ENCODE measurements at regions not wholly inside any gene's neighbourhood (a gene's known extent, or its start where the extent isn't known, plus 50 kb on each side); places are given as distances from the start of the nearest gene placed in this dataset.

DNA sequence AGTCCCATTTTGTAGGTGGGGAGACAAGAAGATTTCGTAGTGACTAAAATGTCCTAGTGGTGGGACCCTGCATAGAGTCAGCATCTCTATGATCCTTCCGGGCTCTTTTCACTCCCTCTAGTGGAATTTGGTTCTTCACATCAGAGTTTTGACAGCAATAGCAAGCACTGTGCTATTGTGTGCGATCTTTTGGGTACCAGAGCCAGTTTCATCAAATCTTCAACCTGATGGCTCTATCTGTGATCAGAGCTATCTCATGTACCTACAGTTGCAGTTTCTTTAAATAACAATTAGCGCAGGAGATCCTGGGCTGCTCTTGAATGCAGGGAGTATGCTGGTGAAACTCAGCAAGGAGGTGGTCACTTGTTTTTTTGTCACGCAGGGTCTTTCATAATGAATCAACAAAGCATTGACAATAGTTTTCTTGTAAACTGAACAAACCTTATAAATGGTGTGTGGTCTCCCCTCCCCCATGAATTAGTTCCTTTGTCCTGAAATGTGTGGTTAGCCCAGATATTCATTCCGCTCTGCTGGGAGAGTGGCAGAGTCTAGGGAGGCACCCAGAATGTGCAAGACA, 257.2 kb upstream of the SOX2 start:
- DNase-seq (ENCODE audit: low read depth in 2 of 2), result no peak

DNA sequence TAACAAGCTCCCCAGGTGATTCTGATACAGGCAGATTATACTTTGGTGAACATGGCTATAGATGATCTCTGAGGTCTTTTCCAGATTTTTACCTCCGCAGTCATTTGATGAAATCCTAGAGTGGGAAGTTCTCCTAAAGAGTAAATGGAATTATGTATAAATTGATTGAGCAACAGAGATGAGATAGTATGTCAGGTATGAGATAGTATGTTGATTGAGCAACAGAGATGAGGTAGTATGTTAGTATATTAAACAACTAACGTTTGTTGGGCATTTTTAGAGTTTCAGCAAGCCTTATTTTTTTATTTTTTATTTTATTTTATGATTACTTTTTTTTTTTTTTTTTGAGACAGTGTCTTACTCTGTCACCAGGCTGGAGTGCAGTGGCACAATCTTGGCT, 265.0 kb upstream of the SOX2 start:
- DNase-seq (ENCODE audit: low read depth in 2 of 2), result no peak

DNA sequence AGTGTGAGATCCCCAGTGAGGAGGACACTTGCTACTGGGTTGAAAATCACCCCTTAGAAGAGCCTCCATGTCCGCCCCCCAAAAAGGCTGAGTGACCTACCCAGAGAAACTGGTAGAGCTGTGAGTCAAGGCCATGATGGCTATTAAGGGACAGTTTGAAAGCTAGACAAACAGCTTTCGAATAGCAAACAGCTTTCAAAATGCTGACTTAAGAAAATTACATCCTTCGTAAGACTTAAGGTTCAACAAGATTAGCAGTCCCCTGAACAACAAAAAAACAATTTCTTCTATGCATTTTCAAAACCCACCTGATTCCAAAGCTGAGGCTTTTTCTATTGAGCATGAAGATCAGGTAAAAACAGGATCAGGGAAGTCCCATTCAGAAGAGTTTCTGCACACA, 269.7 kb upstream of the SOX2 start:
- DNase-seq (ENCODE audit: low read depth in 2 of 2), result no peak

DNA sequence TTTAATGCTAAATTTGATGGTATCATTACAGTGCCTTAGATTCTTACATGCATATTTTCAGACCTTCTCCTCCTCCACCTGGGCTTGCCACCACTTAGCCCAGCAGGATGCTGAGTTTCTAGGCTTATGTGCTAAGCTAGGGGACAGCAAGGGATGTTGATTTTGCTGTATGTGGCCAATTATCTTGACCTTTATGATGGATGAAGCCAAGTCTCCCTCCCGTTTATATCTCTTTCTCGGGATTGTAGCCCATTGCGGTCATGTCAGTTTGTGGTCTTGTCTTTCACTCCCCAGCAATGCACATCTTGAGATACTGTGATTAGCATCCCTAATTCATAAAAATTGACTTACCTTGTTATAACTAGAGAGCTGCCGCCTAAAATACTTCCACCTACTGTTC, 278.7 kb upstream of the SOX2 start:
- no peak for DNase-seq (ENCODE audit: low read depth in 2 of 2)

DNA sequence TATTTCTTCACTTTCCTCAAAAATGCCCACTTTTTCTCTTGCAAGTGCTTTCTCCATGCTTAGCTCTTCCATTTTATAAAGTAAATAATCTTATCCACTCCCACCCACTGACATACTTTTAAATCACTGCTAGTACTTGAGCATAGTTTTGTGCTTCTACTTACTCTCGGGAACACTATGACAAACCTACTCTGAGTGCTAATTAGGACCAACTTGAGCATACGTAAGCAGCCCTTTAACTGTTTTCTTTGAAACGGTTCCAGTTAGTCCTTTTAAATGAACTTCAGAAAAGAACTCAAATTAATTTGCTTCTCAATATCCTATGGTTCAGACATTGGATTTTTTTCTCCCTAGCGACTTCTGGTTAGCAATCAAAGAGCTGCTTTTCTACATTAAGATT, 280.0 kb upstream of the SOX2 start:
- no peak for DNase-seq (ENCODE audit: low read depth in 2 of 2)

DNA sequence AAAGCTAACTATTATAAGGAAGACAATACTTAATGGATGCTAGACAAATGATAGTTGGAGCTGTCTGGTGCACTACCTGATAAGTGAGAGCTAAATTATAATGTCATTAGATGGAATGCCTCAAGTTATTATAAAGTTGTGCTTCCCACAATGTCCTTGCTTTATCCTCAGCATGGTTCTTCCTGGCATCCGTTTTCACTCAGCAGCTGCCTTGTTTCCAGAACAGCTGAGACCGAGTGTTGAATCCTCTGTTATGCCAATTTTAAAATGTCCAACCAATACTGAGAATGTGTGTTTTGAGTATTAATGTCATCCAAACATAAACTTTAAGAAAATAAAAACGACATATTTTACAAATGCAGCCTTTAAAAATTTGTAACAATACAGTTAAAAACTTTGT, 286.7 kb upstream of the SOX2 start:
- no peak for DNase-seq (ENCODE audit: low read depth in 2 of 2)

DNA sequence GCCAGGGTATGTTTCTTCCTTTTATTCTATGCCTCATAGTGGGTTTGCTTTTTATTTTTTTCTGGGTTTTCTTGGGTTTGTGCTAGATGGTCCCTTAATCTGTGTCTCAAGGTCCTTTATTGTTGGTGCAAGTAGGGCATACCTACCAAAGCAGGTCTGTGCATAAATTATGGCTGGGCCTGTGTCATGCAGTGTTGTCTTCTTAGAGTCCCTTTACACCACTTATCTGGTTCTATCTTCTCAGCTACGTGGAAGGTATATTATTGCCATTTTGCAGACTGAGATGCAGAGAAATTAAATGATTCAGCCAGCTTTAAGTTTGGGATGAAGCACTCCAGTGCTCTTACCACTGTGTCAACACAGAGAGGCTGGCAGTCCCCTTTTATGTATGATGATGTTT, 293.5 kb upstream of the SOX2 start:
- DNase-seq (ENCODE audit: low read depth in 2 of 2), result no peak

DNA sequence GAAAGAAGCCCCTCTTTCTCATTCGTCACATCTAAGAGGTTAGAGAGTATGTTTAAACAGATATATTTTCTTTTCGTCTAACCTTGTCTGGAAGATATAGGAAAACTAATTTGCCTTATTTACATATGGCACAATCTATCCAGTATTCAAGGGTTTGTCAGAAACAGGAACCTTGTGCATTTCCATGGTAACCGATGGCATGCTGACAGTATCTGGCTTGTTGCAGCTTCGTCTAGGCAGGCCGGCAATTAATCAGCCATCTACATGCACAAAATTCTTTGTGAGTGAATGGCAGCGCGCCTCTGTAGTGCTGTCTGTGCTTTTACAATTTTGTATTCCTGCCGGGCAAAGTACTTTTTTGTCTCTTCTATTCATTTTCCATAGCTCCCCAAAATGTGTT, 294.0 kb upstream of the SOX2 start:
- no peak for DNase-seq (ENCODE audit: low read depth in 2 of 2)

DNA sequence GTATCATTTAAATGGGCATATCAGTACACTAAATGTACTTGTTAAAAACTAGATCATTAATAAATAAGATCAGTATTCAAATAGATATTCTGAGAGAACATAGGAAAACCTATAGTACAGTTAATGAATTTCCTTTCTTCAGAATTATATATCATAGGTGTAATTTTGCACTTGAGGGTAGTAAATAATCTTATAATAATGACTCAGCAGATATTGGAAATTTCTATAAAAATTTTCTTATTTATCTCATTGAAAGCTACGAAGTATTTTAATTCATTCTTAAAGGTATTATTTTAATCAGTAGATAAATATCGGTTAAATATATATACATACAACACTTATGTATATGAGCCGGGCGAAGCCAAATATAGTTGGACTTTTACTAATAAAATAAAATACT, 300.9 kb upstream of the SOX2 start:
- no peak for DNase-seq (ENCODE audit: low read depth in 2 of 2)

DNA sequence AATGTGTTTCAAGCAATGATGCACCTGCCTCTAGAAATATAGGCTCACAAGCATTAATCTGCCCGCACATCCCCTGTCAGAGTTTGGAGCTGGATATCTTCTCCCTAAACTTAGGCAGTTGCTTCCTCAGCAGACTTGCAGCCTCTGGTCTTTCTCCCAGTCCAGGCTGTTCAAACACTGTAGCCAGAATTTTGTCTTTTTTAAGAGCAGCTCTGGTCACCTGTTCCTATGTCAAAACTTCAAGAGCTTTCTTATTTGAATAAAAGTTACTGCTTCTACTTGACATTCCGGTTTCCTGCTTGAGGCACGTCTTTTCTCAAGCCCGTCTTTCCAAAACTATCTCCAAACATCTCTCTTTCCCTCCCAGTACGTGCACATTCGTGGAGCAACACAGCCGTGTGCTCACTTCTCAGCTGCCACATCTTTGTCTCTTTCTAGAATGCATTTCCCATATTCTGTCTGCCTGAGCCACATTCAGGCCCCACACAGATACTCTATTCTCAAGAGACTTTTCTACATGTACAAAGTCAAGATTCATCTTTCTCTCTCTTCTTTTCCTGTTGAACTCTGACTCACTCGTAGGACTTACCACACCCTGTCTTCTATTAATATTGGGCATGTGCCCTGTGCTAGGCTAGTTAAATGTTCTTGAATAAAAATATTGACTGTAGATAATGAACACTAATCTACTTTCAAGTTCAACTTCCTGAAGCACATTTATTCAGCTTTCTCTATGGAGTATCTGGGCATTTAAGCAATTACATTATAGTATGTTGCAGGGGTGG, 307.7 kb upstream of the SOX2 start:
- no peak for DNase-seq (ENCODE audit: low read depth in 2 of 2)

DNA sequence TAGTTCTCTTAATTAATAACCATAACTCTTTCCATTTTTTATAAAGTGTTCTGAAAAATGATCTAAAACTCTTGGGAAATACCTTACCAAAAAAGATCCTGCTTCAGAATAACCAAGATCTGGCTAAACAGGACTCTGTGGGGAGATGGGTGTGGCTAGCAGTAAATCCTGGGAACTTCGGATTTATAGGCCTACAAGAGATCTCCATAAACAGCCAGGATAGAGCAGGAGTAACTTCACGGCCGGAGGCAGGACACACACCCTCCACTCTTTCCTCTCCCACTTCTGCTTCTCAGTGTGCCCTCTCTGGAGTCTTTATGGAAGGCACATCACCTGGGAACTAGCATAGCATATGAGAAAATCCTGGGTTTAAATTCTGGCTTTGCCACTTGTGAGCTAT, 309.4 kb upstream of the SOX2 start:
- no peak for DNase-seq (ENCODE audit: low read depth in 2 of 2)

DNA sequence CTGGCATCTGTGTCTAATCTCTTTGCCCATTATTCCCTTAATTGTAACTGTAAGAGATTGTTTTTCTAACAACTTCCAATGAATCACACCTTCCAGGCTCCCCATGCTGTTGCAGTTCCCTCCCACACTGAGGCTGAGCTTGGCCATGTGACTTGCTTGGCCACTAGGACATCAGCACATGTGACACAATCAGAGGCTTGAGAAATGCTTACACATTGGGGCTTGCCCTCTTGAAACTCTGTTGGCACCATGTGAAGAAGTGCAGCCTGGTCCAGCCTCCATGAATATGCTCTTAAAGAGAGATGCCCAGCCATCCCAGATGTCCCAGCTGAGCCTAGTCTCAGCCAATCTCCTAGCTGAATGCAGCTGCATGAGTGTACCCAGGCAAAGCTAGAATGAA, 326.8 kb upstream of the SOX2 start:
- DNase-seq (ENCODE audit: low read depth in 2 of 2), result no peak

DNA sequence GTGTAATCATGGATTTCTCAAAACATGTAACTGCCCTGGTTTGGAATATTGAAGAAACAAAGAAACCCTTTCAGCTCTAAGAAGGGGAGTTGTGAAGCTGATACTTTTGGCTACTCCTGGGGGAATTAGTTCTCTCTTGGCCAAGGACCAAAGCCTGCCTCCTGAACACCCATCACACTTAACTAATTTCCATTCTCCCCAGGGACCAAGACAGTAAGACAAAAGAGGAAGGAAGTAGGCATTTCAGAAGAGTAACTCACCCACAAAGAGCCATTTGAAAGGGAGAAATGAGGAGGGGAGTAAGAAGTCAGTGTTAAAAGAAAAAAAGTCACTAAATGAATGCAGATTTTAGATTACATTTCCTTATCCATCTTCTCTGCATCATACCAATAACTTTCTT, 328.0 kb upstream of the SOX2 start:
- no peak for DNase-seq (ENCODE audit: low read depth in 2 of 2)

DNA sequence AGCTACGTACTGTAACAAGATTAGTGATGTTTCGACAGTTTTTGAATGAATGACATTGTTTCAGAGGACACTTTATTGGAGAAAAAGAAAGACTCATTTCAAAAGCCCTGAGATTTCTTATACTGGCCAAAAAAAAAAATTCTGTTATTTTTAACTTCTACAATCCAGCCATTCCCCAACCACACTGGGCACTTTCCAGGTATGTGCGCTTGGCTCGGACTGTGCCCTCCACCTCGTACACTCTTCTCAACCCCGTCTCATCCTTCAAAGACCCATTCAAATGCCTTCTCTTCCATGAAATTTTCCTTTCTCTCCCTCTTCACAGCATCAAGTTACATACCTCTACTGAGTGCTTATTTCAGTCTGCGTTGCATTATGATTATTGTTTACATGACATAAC, 328.5 kb upstream of the SOX2 start:
- DNase-seq (ENCODE audit: low read depth in 2 of 2), result no peak

DNA sequence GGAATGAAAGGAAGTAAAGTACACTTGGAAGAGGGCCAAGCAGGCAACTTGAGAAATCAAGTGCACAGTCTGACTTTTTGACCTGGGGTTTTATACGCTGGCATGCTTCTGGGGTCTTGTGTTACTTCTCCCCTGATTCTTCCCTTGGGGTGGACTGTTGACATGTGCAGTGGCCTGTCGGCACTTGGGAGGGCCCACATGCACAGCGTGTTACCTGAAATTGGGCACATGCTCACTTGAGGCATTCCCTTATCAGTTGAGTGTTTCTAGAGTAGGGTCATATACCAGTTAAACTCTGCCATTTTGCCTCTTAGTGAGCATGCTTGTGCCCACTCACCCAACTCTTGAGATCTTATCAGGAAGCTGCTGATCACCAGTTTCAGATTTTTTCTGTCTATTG, 329.1 kb upstream of the SOX2 start:
- no peak for DNase-seq (ENCODE audit: low read depth in 2 of 2)

DNA sequence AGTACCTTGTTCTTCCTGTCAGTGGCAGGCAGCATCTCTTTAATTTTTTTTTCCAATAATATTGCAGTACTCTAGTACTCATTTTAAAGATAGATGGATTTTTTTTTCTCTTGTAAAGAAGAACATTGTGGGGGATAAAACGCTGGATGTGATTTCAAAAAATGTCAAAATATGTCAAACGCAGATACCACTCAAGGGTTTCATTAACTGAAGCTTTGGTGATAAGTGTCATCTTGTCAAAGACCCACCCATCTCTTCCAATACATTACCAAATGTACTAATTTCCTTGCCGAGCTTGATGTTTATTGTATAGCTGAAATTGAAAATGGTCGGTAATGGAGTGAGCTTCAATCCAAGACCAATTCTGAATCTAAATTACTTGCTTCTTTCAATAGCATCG, 332.4 kb upstream of the SOX2 start:
- no peak for DNase-seq (ENCODE audit: low read depth in 2 of 2)

DNA sequence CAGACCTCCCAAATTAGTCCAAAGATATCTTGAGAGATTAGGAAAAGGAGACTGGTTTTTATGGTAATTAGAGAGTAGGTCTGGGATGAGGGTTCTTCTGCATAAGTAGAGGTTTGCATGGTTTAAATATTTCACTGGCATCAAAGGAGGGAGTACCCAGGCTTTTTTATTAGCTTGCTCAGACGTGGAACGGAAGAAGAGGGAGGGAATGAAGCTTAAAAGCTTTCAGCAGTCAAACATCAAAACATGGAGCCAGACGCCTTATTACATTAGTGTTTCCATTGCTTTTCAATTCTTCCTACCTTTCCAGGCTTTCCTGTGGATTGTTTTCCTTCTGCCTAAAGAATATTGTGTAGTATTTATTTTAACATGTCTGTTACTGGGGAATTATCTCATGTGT, 342.1 kb upstream of the SOX2 start:
- no peak for DNase-seq (ENCODE audit: low read depth in 2 of 2)

DNA sequence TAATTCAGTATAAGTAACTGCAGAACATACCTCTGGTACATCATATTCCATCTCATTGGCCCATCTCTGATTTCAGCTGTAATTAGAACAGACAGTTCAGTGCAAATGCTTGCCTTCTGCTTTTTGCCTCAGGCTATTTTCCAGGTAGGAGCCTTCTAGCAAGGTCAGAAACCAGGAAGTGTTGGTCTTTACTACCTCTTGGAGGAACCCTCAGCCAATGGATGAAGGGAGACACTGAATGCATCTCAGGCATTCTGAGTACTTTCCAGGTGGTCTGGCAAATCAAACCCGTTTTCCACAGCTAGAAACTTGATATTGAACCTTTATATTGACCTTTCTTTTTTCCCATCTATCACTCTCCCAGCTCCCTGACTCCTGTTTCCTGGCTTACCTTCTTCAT, 348.5 kb upstream of the SOX2 start:
- DNase-seq (ENCODE audit: low read depth in 2 of 2), result no peak

DNA sequence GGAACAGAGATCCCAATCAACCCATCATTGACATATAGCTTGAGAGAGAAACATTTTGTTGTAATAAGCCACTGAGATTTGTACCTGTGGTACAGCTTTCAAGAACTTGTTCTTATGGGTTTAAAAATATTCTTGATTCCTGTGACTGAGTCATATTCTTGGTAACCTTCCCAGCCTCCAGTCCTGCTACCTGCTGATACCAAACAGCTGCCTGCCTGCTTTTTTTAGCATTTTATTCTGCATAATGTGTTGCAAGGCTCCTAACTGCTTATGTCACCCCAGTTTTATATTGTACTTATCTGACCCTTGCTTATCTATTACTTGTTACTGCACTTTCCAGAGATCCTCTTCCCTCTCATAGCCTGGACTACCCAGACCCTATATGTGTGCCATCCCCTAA, 349.3 kb upstream of the SOX2 start:
- DNase-seq (ENCODE audit: low read depth in 2 of 2), result no peak

DNA sequence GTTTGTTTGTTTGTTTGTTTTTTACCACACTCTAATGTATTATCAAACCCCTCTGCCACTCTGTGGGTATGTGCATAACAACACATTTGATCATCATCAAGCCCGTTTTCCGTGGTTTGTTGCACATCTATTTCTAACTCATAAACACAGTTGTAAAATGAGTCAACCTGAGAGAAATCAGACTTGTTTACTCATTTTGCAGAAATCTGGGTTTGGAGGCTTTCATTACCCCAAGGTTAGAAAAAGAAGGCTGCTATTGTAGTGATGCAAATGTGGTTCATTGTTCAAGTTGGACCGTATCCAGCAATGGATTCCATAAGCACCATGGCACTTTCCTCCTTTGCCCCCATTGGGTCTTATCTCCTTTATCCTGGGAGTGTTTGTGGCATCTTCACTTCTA, 353.2 kb upstream of the SOX2 start:
- DNase-seq (ENCODE audit: low read depth in 2 of 2), result no peak

DNA sequence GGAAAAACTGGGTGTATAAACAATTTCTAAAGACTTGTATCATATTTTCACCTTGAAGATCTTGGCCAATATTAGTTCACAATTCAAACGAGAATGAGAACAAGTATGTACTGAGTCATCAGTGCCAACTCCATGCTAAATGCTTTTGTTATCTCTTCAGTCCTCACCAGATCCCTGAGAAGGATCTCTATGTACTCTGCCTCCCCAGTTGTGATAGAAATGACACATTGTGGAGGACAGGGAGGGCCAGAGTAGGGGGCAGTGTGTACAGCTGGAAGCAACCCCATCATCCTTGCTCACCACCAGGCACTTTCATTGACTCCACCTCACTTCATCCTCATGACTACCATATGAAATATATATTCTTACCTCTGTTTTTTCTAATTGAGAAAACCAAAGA, 353.7 kb upstream of the SOX2 start:
- no peak for DNase-seq (ENCODE audit: low read depth in 2 of 2)

DNA sequence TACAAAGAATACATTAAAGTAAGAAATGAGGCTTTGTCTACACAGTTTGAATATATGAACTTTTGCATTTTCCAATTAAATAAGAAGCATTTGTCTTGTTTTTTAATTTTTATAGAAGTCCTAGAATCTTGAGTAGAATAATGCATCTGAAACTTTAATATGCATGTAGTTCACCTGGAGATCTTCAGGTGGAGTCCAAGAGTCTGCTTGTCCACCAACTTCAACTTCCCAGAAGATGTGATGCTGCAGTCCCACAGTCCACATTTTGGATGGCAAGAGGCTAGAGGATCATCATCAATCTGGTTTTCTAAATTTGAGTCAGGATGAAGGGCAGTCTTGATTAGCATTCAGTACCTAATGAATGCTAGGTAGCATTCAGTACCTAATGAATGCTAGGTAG, 357.6 kb upstream of the SOX2 start:
- DNase-seq (ENCODE audit: low read depth in 2 of 2), result no peak

DNA sequence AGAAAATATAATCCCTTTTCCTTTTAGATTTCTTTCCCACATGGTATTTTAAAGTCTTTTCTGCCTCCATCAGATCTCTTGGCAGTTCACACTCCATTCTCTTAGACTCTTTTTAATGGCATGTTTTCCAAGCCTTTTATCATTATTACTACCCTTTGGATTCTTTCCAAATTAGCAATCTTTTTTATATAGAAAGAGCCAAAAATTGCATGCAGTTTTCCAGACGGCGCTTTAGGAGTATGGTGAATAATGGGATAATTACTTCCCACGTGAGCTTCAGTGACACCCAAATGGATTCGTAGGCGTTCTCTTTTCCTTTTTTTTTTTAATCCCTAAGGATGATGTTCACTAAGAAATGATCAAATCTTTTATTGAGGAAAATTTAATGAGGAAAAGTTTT, 354.8 kb upstream of the DNAJC19 start:
- DNase-seq (ENCODE audit: low read depth in 2 of 2), result no peak

DNA sequence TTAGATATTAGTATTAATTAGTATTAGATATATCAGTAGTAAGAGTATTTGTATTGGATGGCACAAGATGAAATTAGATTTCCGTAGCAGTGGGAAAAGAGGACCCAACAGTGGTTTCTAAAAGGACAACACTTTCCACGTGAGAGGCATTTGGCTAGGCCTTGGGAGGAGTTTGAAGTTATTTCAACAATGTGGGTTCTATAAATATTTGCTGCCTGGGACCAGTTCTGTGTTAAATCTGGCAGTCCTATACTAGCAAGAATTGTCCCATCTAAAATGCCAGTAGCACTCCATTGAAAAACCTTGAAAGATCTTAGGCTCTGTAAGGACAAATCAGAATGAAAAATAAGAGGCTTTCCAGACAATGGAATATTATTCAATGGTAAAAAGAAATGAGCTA, 347.1 kb upstream of the DNAJC19 start:
- DNase-seq (ENCODE audit: low read depth in 2 of 2), result no peak
